KMS-11 (cell line): ENCODE measurements at regions not wholly inside any gene's neighbourhood (a gene's known extent, or its start where the extent isn't known, plus 50 kb on each side); places are given as distances from the start of the nearest gene placed in this dataset.

Source experiments
- H2AFZ ChIP-seq: fragments of 200-600 bp; sonication (generic); 2 replicates; pipeline ENCODE4 v1.6.1; 2016; ENCODE audit warnings: antibody characterized with exemption, mixed run types, low read depth
- H3K27ac ChIP-seq: fragments of 200-600 bp; sonication (generic); 2 replicates; pipeline ENCODE4 v1.6.1; 2016; ENCODE audit warnings: mild to moderate bottlenecking, mixed run types
- H3K27me3 ChIP-seq: fragments of 200-600 bp; sonication (generic); 2 replicates; pipeline ENCODE4 v1.6.1; 2017; ENCODE audit warnings: mild to moderate bottlenecking, low read depth, mixed run types, moderate library complexity; ENCODE audit not compliant: insufficient read depth
- H3K36me3 ChIP-seq: fragments of 200-600 bp; sonication (generic); 2 replicates; pipeline ENCODE4 v1.6.1; 2017; ENCODE audit warnings: mild to moderate bottlenecking, mixed run types; ENCODE audit not compliant: insufficient read depth
- H3K4me1 ChIP-seq: fragments of 200-600 bp; sonication (generic); 2 replicates; pipeline ENCODE4 v1.6.1; 2016; ENCODE audit warnings: mild to moderate bottlenecking, low read depth, mixed run types; ENCODE audit not compliant: poor library complexity, severe bottlenecking
- H3K4me2 ChIP-seq: fragments of 200-600 bp; sonication (generic); 2 replicates; pipeline ENCODE4 v1.7.0; 2016; ENCODE audit warnings: mild to moderate bottlenecking, mixed run types
- H3K4me3 ChIP-seq: fragments of 200-600 bp; sonication (generic); IDR thresholded peaks from 2 replicates; pipeline ENCODE4 v1.6.1; 2017; ENCODE audit warnings: low read depth, low read length, mixed read lengths; ENCODE audit not compliant: insufficient read depth
- H3K79me2 ChIP-seq: fragments of 200-600 bp; sonication (generic); 2 replicates; pipeline ENCODE4 v1.6.1; 2016; ENCODE audit warnings: low read depth, mixed run types; ENCODE audit not compliant: insufficient read depth
- H3K9ac ChIP-seq: fragments of 200-600 bp; sonication (generic); 2 replicates; pipeline ENCODE4 v1.6.1; 2016; ENCODE audit warnings: mild to moderate bottlenecking, mixed run types
- H4K20me1 ChIP-seq: fragments of 200-600 bp; sonication (generic); 2 replicates; pipeline ENCODE4 v1.6.1; 2016; ENCODE audit warnings: mild to moderate bottlenecking, mixed run types; ENCODE audit not compliant: insufficient read depth
- CTCF ChIP-seq: fragments of 200-600 bp; sonication (generic); conservative IDR thresholded peaks from 2 replicates; pipeline ENCODE4 v1.6.1; 2017; ENCODE audit warnings: low read depth, mild to moderate bottlenecking, antibody characterized with exemption, low read length, moderate library complexity, mixed read lengths

GRCh38 chr3:26061947-26062346 is 272.1 kb downstream of the OXSM start:
- Histone ChIP-seq H2AFZ (no peak overlapping the region), H3K27me3 (no peaks in the 10 kb centered on the region), H3K4me2 (no peak overlapping the region), H3K4me1 (no peaks in the 10 kb centered on the region), H3K79me2 (no peaks in the 10 kb centered on the region), H3K36me3 (no peaks in the 10 kb centered on the region), H4K20me1 (no peaks in the 10 kb centered on the region), H3K9ac (no peak overlapping the region), H3K4me3 (no peak overlapping the region), H3K27ac (no peak overlapping the region)
- TF ChIP-seq CTCF = no peak

GRCh38 chr3:26064297-26064696 is 274.4 kb downstream of the OXSM start:
- no peak overlapping the region for H3K9ac ChIP-seq
- H3K79me2 ChIP-seq = no peaks in the 10 kb centered on the region
- no peak overlapping the region for H3K4me3 ChIP-seq
- H3K4me1 ChIP-seq = no peaks in the 10 kb centered on the region
- H3K27ac ChIP-seq = no peak overlapping the region
- TF ChIP-seq CTCF = no peak
- H3K27me3 ChIP-seq = no peaks in the 10 kb centered on the region
- no peak overlapping the region for H2AFZ ChIP-seq
- no peaks in the 10 kb centered on the region for H4K20me1 ChIP-seq
- H3K4me2 ChIP-seq = no peak overlapping the region
- H3K36me3 ChIP-seq = no peaks in the 10 kb centered on the region

GRCh38 chr3:26068890-26069289 is 279.0 kb downstream of the OXSM start:
- H3K4me1 ChIP-seq = no peaks in the 10 kb centered on the region
- H3K4me2 ChIP-seq = no peak overlapping the region
- TF ChIP-seq CTCF = no peak
- H2AFZ ChIP-seq = no peak overlapping the region
- no peaks in the 10 kb centered on the region for H3K36me3 ChIP-seq
- no peaks in the 10 kb centered on the region for H4K20me1 ChIP-seq
- H3K9ac ChIP-seq = no peak overlapping the region
- H3K27me3 ChIP-seq = no peaks in the 10 kb centered on the region
- no peak overlapping the region for H3K4me3 ChIP-seq
- no peaks in the 10 kb centered on the region for H3K79me2 ChIP-seq
- no peak overlapping the region for H3K27ac ChIP-seq

GRCh38 chr3:26070854-26071253 is 281.0 kb downstream of the OXSM start:
- no peak for TF ChIP-seq CTCF
- Histone ChIP-seq H3K9ac (no peak overlapping the region), H4K20me1 (no peaks in the 10 kb centered on the region), H3K79me2 (no peaks in the 10 kb centered on the region), H3K4me3 (no peak overlapping the region), H3K4me1 (no peaks in the 10 kb centered on the region), H3K27ac (no peak overlapping the region), H3K4me2 (no peak overlapping the region), H2AFZ (no peak overlapping the region), H3K27me3 (no peaks in the 10 kb centered on the region), H3K36me3 (no peaks in the 10 kb centered on the region)

- Histone ChIP-seq H3K36me3 (no peaks in the 10 kb centered on the region), H3K27ac (no peak overlapping the region), H3K4me3 (no peak overlapping the region), H3K4me2 (no peak overlapping the region), H3K9ac (no peak overlapping the region), H3K79me2 (no peaks in the 10 kb centered on the region), H3K27me3 (no peaks in the 10 kb centered on the region), H4K20me1 (no peaks in the 10 kb centered on the region), H3K4me1 (no peaks in the 10 kb centered on the region), H2AFZ (no peak overlapping the region)
- TF ChIP-seq CTCF = no peak
These were observed 284.2 kb downstream of the OXSM start for GRCh38 chr3:26074080-26074479.
